HEK293 (cell line): ENCODE measurements at regions not wholly inside any gene's neighbourhood (a gene's known extent, or its start where the extent isn't known, plus 50 kb on each side); places are given as distances from the start of the nearest gene placed in this dataset.

ENCODE experiments used
- CTCF ChIA-PET: fragments of 350-600 bp; formaldehyde crosslinking; extraction: SDS; loops from one replicate; lab custom pipeline; 2021; ENCODE audit warnings: antibody characterized with exemption; lab: Yijun Ruan, JAX
- POLR2A ChIA-PET: fragments of 300-600 bp; formaldehyde crosslinking; extraction: SDS; loops from one replicate; lab custom pipeline; 2020; ENCODE audit warnings: antibody characterized with exemption, inconsistent platforms; lab: Yijun Ruan, JAX
- H3K27ac ChIP-seq: fragments of 200-500 bp; sonication (Bioruptor generic); 2 replicates; pipeline ENCODE4 v1.5.1; 2014; ENCODE audit warnings: low read depth, low read length, control low read depth, inconsistent platforms; ENCODE audit errors: extremely low read depth
- H3K36me3 ChIP-seq, 2 experiments: fragments of 200-500 bp in 1 of 2; sonication (Bioruptor generic) in 1 of 2; 1 replicate in 1 of 2; 2 replicates in 1 of 2; pipeline ENCODE4 v1.5.1; 2014 to 2017; ENCODE audit warnings: inconsistent platforms in 2 of 2, low read length in 2 of 2; ENCODE audit not compliant: control insufficient read depth in 2 of 2, insufficient read depth in 1 of 2
- H3K4me1 ChIP-seq: fragments of 200-500 bp; sonication (Bioruptor generic); 2 replicates; pipeline ENCODE4 v1.5.1; 2014; ENCODE audit warnings: mild to moderate bottlenecking, low read length, inconsistent platforms; ENCODE audit not compliant: control insufficient read depth, insufficient read depth
- H3K4me3 ChIP-seq: 2 replicates; pipeline ENCODE4 v1.5.1; 2011; ENCODE audit warnings: low read depth, mild to moderate bottlenecking, control low read depth, low read length, moderate library complexity
- H3K9me3 ChIP-seq: fragments of 200-500 bp; sonication (Bioruptor generic); 2 replicates; pipeline ENCODE4 v1.5.1; 2014; ENCODE audit warnings: low read depth, low read length, inconsistent platforms; ENCODE audit not compliant: control insufficient read depth, insufficient read depth
- EGR2 ChIP-seq: fragments of 450-650 bp; formaldehyde crosslinking; IDR thresholded peaks from 2 replicates; pipeline ENCODE4 v1.5.1; 2016; ENCODE audit warnings: low read depth, missing biosample characterization, missing genetic modification characterization
- FEZF1 ChIP-seq: fragments of 450-650 bp; formaldehyde crosslinking; IDR thresholded peaks from 2 replicates; pipeline ENCODE4 v1.5.1; 2016; ENCODE audit warnings: missing biosample characterization, missing genetic modification characterization
- GLIS1 ChIP-seq: fragments of 450-650 bp; formaldehyde crosslinking; IDR thresholded peaks from 2 replicates; pipeline ENCODE4 v1.5.1; 2016; ENCODE audit warnings: missing biosample characterization, missing genetic modification characterization
- INSM2 ChIP-seq: fragments of 450-650 bp; formaldehyde crosslinking; IDR thresholded peaks from 2 replicates; pipeline ENCODE4 v1.5.1; 2016; ENCODE audit warnings: missing biosample characterization, missing genetic modification characterization
- PRDM10 ChIP-seq: fragments of 450-650 bp; formaldehyde crosslinking; IDR thresholded peaks from 2 replicates; pipeline ENCODE4 v1.5.1; 2016; ENCODE audit warnings: missing biosample characterization, missing genetic modification characterization
- SCRT1 ChIP-seq: fragments of 450-650 bp; formaldehyde crosslinking; IDR thresholded peaks from 2 replicates; pipeline ENCODE4 v1.5.1; 2016; ENCODE audit warnings: missing biosample characterization, missing genetic modification characterization, borderline replicate concordance
- ZBTB6 ChIP-seq: fragments of 450-650 bp; formaldehyde crosslinking; IDR thresholded peaks from 2 replicates; pipeline ENCODE4 v1.5.1; 2017; ENCODE audit warnings: missing biosample characterization, missing genetic modification characterization
- ZBTB7A ChIP-seq: fragments of 450-650 bp; formaldehyde crosslinking; IDR thresholded peaks from 2 replicates; pipeline ENCODE4 v1.5.1; 2016; ENCODE audit warnings: low read depth, missing biosample characterization, missing genetic modification characterization
- ZNF132 ChIP-seq: fragments of 450-650 bp; formaldehyde crosslinking; IDR thresholded peaks from 2 replicates; pipeline ENCODE4 v1.5.1; 2017; ENCODE audit warnings: missing biosample characterization, missing genetic modification characterization, borderline replicate concordance
- ZNF157 ChIP-seq: fragments of 450-650 bp; formaldehyde crosslinking; IDR thresholded peaks from 2 replicates; pipeline ENCODE4 v1.5.1; 2016; ENCODE audit warnings: missing biosample characterization, missing genetic modification characterization
- ZNF23 ChIP-seq: fragments of 450-650 bp; formaldehyde crosslinking; IDR thresholded peaks from 2 replicates; pipeline ENCODE4 v1.5.1; 2016; ENCODE audit warnings: missing biosample characterization, missing genetic modification characterization, borderline replicate concordance
- ZNF248 ChIP-seq: fragments of 450-650 bp; formaldehyde crosslinking; IDR thresholded peaks from 2 replicates; pipeline ENCODE4 v1.5.1; 2017; ENCODE audit warnings: missing biosample characterization, missing genetic modification characterization
- ZNF362 ChIP-seq: fragments of 450-650 bp; formaldehyde crosslinking; IDR thresholded peaks from 2 replicates; pipeline ENCODE4 v1.5.1; 2016; ENCODE audit warnings: missing biosample characterization, missing genetic modification characterization
- ZNF37A ChIP-seq: fragments of 450-650 bp; IDR thresholded peaks from 2 replicates; pipeline ENCODE4 v1.5.1; 2018; ENCODE audit warnings: missing biosample characterization, missing genetic modification characterization
- ZNF488 ChIP-seq: fragments of 450-650 bp; formaldehyde crosslinking; IDR thresholded peaks from 2 replicates; pipeline ENCODE4 v1.5.1; 2016; ENCODE audit warnings: missing biosample characterization, missing genetic modification characterization
- ZNF510 ChIP-seq: fragments of 450-650 bp; formaldehyde crosslinking; IDR thresholded peaks from 2 replicates; pipeline ENCODE4 v1.5.1; 2018; ENCODE audit warnings: mild to moderate bottlenecking, missing genetic modification characterization, missing biosample characterization; ENCODE audit not compliant: insufficient replicate concordance
- ZNF514 ChIP-seq: fragments of 450-650 bp; formaldehyde crosslinking; IDR thresholded peaks from 2 replicates; pipeline ENCODE4 v1.5.1; 2016; ENCODE audit warnings: missing biosample characterization, missing genetic modification characterization
- ZNF626 ChIP-seq: fragments of 450-650 bp; sonication (Bioruptor Pico); formaldehyde crosslinking; IDR thresholded peaks from 2 replicates; pipeline ENCODE4 v1.5.1; 2018; ENCODE audit warnings: missing biosample characterization, missing genetic modification characterization, inconsistent platforms
- ZNF768 ChIP-seq: fragments of 450-650 bp; formaldehyde crosslinking; IDR thresholded peaks from 2 replicates; pipeline ENCODE4 v1.5.1; 2018; ENCODE audit warnings: missing biosample characterization, mild to moderate bottlenecking, missing genetic modification characterization
- ZNF830 ChIP-seq: fragments of 450-650 bp; IDR thresholded peaks from 2 replicates; pipeline ENCODE4 v1.5.0; 2018; ENCODE audit warnings: missing biosample characterization, missing genetic modification characterization, low read depth, mild to moderate bottlenecking, moderate library complexity
- ZNF843 ChIP-seq: fragments of 450-650 bp; formaldehyde crosslinking; IDR thresholded peaks from 2 replicates; pipeline ENCODE4 v1.5.1; 2016; ENCODE audit warnings: missing biosample characterization, missing genetic modification characterization
- ZSCAN16 ChIP-seq: fragments of 450-650 bp; formaldehyde crosslinking; IDR thresholded peaks from 2 replicates; pipeline ENCODE4 v1.5.1; 2016; ENCODE audit warnings: missing biosample characterization, missing genetic modification characterization

GRCh38 chr7:46955531-46955930, 626.4 kb downstream of the TNS3 start:
- Histone ChIP-seq H3K4me3 (no peak overlapping the region), H3K9me3 (no peaks in the 10 kb centered on the region; the same call in 1 of the 2 replicates), H3K27ac (no peak overlapping the region), H3K36me3 (no peaks in the 10 kb centered on the region), H3K4me1 (no peaks in the 10 kb centered on the region)
- ChIA-PET POLR2A (interaction anchor here (0.7 kb wide), 1 partner anchor 140 kb away, joined by 7 read pairs; no protein-coding TSS in a partner anchor), CTCF (interaction anchor here (0.6 kb wide), 1 partner anchor 320 kb away, joined by 3 read pairs; no protein-coding TSS in a partner anchor)
- TF ChIP-seq FEZF1 (tag by site-specific recombination) (no peak), ZNF37A (tag by site-specific recombination) (no peak), ZNF514 (no peak), ZNF830 (no peak), PRDM10 (tag by site-specific recombination) (no peak)

- H3K4me1 ChIP-seq = no peaks in the 10 kb centered on the region
- TF ChIP-seq SCRT1 (no peak), GLIS1 (tag by site-specific recombination) (no peak)
- H3K9me3 ChIP-seq = no peaks in the 10 kb centered on the region
- H3K4me3 ChIP-seq = no peak overlapping the region
- no peak overlapping the region for H3K27ac ChIP-seq
- ChIA-PET CTCF (interaction anchor here (0.6 to 1.0 kb wide), 2 partner anchors 15 to 426 kb away, joined by 3 to 4 read pairs; no protein-coding TSS in a partner anchor), POLR2A (no interaction called here)
- H3K36me3 ChIP-seq = no peaks in the 10 kb centered on the region
These were observed 627.7 kb downstream of the TNS3 start for GRCh38 chr7:46954181-46954580.

- Histone ChIP-seq H3K4me3 (no peak overlapping the region), H3K36me3 (no peaks in the 10 kb centered on the region), H3K9me3 (no peaks in the 10 kb centered on the region), H3K4me1 (0 out of 2 replicates have a peak, but pooled peaks cover 4% of the 10 kb centered on the region), H3K27ac (no peak overlapping the region)
- ChIA-PET CTCF (interaction anchor here (1.0 kb wide), 1 partner anchor 13 kb away, joined by 3 read pairs; no protein-coding TSS in a partner anchor), POLR2A (no interaction called here)
- TF ChIP-seq INSM2 (tag by site-specific recombination) = no peak
- TF ChIP-seq ZSCAN16 (tag by site-specific recombination) = no peak
- TF ChIP-seq ZNF768 = no peak
- TF ChIP-seq ZNF626 (tag by site-specific recombination) = no peak
- no peak for TF ChIP-seq ZNF248 (tag by site-specific recombination)
- TF ChIP-seq ZNF23 (tag by site-specific recombination) = no peak
- TF ChIP-seq ZBTB6 (tag by site-specific recombination) = no peak
- TF ChIP-seq ZNF510 = no peak
- TF ChIP-seq EGR2 (tag by site-specific recombination) = no peak
- TF ChIP-seq ZNF488 = no peak
- no peak for TF ChIP-seq ZBTB7A (tag by site-specific recombination)
- no peak for TF ChIP-seq ZNF362
- no peak for TF ChIP-seq ZNF157
- TF ChIP-seq ZNF843 (tag by site-specific recombination) = no peak
- TF ChIP-seq ZNF132 (tag by site-specific recombination) = no peak
These were observed 628.9 kb downstream of the TNS3 start for GRCh38 chr7:46953008-46953407.
